A673 (cell line): ENCODE measurements at regions not wholly inside any gene's neighbourhood (a gene's known extent, or its start where the extent isn't known, plus 50 kb on each side); places are given as distances from the start of the nearest gene placed in this dataset.

Experiments
- CTCF ChIP-seq: fragments of 300-800, 200-600 bp; sonication (generic); conservative IDR thresholded peaks from 2 replicates; pipeline ENCODE4 v1.5.1; 2017; ENCODE audit warnings: low read depth, mild to moderate bottlenecking, antibody characterized with exemption, low read length, moderate library complexity, mixed read lengths
- EZH2 ChIP-seq: fragments of 200-600 bp; sonication (generic); IDR thresholded peaks from 2 replicates; pipeline ENCODE4 v1.6.1; 2017; ENCODE audit warnings: borderline replicate concordance, low read depth, mild to moderate bottlenecking, mixed read lengths, antibody characterized with exemption, low read length; ENCODE audit not compliant: poor library complexity, severe bottlenecking

GRCh38 chr2:59926731-59927130 lies 626.7 kb downstream of the BCL11A start:
- TF ChIP-seq EZH2 (no peak), CTCF (no peak)
